ENCODE measurements at regions not wholly inside any gene's neighbourhood (a gene's known extent, or its start where the extent isn't known, plus 50 kb on each side); places are given as distances from the start of the nearest gene placed in this dataset.

DNA sequence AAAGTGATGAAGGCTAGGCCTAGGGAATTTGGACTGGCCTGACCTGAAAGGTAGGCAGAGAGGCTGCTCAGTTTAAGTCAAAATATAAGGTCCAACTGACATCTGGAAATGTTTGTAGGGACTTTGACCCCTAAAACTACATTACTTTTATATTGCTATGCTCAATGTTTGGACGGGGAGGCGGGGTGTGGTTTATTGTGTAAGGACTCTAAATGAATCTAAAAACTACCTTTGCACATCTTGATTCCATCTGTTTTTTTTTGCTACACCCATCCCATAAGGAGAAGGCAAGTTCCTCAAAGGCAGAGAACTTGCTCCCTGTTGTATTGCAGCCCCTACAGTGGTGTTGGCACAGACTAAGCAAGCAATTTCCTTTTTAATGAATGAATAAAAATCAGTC, 227.1 kb downstream of the HACE1 start:
- TF ChIP-seq POLR2AphosphoS5 (IDR thresholded peaks at IDR 0.05) (no peak), POLR2A (IDR thresholded peaks at IDR 0.05) (no peak)
